ENCODE measurements at regions not wholly inside any gene's neighbourhood (a gene's known extent, or its start where the extent isn't known, plus 50 kb on each side); places are given as distances from the start of the nearest gene placed in this dataset.
A peak's percentile ranks its signal among the peaks of the same experiment; 100 is the strongest.

GRCh38 chr9:78783743-78784142 lies 486.8 kb downstream of the PSAT1 start:
- no peak overlapping the region for H3K4me2 ChIP-seq (ENCODE audit: low read length, poor library complexity, severe bottlenecking)
- H3K36me3 ChIP-seq (ENCODE audit: control insufficient read depth in 1 of 2, insufficient read depth in 2 of 2, low read depth in 1 of 2, low read length in 2 of 2) = no peaks in the 10 kb centered on the region
- no peak overlapping the region for H2BK5ac ChIP-seq (ENCODE audit: low read depth, low read length, poor library complexity, severe bottlenecking)
- H2AFZ ChIP-seq (ENCODE audit: low read depth, low read length) = no peak overlapping the region
- H3K27me3 ChIP-seq (ENCODE audit: control insufficient read depth in 1 of 2, insufficient read depth in 1 of 2, low read length in 2 of 2) = no peaks in the 10 kb centered on the region
- H3K4ac ChIP-seq (ENCODE audit: low read depth in 1 of 2, low read length in 2 of 2) = no peak overlapping the region
- H3K4me1 ChIP-seq (ENCODE audit: control insufficient read depth, insufficient read depth, low read depth, low read length) = peaks cover 3% of the 10 kb centered on the region
- no peak overlapping the region for H2BK120ac ChIP-seq (ENCODE audit: low read depth, low read length)
- no peak overlapping the region for H4K91ac ChIP-seq (ENCODE audit: low read length)
- no peak overlapping the region for H3K18ac ChIP-seq (ENCODE audit: low read depth in 1 of 2, low read length in 2 of 2)
- H3K79me1 ChIP-seq (replicated peaks; ENCODE audit: low read length, poor library complexity, severe bottlenecking) = no peaks in the 10 kb centered on the region
- no peak overlapping the region for H3K23ac ChIP-seq (ENCODE audit: low read length in 2 of 2)
- no peak overlapping the region for H3K4me3 ChIP-seq (ENCODE audit: insufficient read depth in 1 of 2, low read depth in 1 of 2, low read length in 2 of 2)
- DNase-seq = no peak
- no peak overlapping the region for H2BK12ac ChIP-seq (ENCODE audit: low read length in 2 of 2)
- no peak overlapping the region for H3K9ac ChIP-seq (ENCODE audit: low read length)
- H3K27ac ChIP-seq (ENCODE audit: low read length, poor library complexity, severe bottlenecking) = no peak overlapping the region
- H2BK15ac ChIP-seq (ENCODE audit: low read depth, poor library complexity, severe bottlenecking) = no peak overlapping the region
- H3K14ac ChIP-seq (ENCODE audit: low read length in 2 of 2) = no peak overlapping the region
- no peaks in the 10 kb centered on the region for H3K9me3 ChIP-seq (ENCODE audit: control insufficient read depth, low read length)
- H2AK5ac ChIP-seq (ENCODE audit: low read length, severe bottlenecking) = no peak overlapping the region
- no peak overlapping the region for H4K8ac ChIP-seq (ENCODE audit: low read length)

GRCh38 chr9:78786794-78787193 lies 489.9 kb downstream of the PSAT1 start:
- Histone ChIP-seq H2BK12ac (ENCODE audit: low read length in 2 of 2) (no peak overlapping the region), H3K4me2 (ENCODE audit: low read length, poor library complexity, severe bottlenecking) (no peak overlapping the region), H2BK120ac (ENCODE audit: low read depth, low read length) (no peak overlapping the region), H2AK5ac (ENCODE audit: low read length, severe bottlenecking) (no peak overlapping the region), H3K4me3 (ENCODE audit: insufficient read depth in 1 of 2, low read depth in 1 of 2, low read length in 2 of 2) (no peak overlapping the region), H3K4ac (ENCODE audit: low read depth in 1 of 2, low read length in 2 of 2) (peak overlapping the region in 1 of 2 experiments; percentile 35), H3K9me3 (ENCODE audit: control insufficient read depth, low read length) (peaks cover 6% of the 10 kb centered on the region), H2BK5ac (ENCODE audit: low read depth, low read length, poor library complexity, severe bottlenecking) (no peak overlapping the region), H3K14ac (ENCODE audit: low read length in 2 of 2) (no peak overlapping the region), H3K9ac (ENCODE audit: low read length) (no peak overlapping the region), H3K79me1 (replicated peaks; ENCODE audit: low read length, poor library complexity, severe bottlenecking) (no peaks in the 10 kb centered on the region), H3K18ac (ENCODE audit: low read depth in 1 of 2, low read length in 2 of 2) (no peak overlapping the region), H3K23ac (ENCODE audit: low read length in 2 of 2) (no peak overlapping the region), H3K27me3 (ENCODE audit: control insufficient read depth in 1 of 2, insufficient read depth in 1 of 2, low read length in 2 of 2) (no peaks in the 10 kb centered on the region), H4K91ac (ENCODE audit: low read length) (no peak overlapping the region), H2AFZ (ENCODE audit: low read depth, low read length) (no peak overlapping the region), H2BK15ac (ENCODE audit: low read depth, poor library complexity, severe bottlenecking) (no peak overlapping the region), H4K8ac (ENCODE audit: low read length) (peak overlapping the region; percentile 59), H3K4me1 (ENCODE audit: control insufficient read depth, insufficient read depth, low read depth, low read length) (peaks cover 1% of the 10 kb centered on the region), H3K36me3 (ENCODE audit: control insufficient read depth in 1 of 2, insufficient read depth in 2 of 2, low read depth in 1 of 2, low read length in 2 of 2) (no peaks in the 10 kb centered on the region), H3K27ac (ENCODE audit: low read length, poor library complexity, severe bottlenecking) (no peak overlapping the region)
- 9% methylated on average over 2 of the region's 3 CpGs for WGBS
- DNase-seq = peak; percentile 51

GRCh38 chr9:78788101-78788500 lies 491.2 kb downstream of the PSAT1 start:
- Histone ChIP-seq H2BK5ac (ENCODE audit: low read depth, low read length, poor library complexity, severe bottlenecking) (no peak overlapping the region), H3K23ac (ENCODE audit: low read length in 2 of 2) (no peak overlapping the region), H3K4me1 (ENCODE audit: control insufficient read depth, insufficient read depth, low read depth, low read length) (peaks cover 1% of the 10 kb centered on the region), H3K27ac (ENCODE audit: low read length, poor library complexity, severe bottlenecking) (no peak overlapping the region), H3K27me3 (ENCODE audit: control insufficient read depth in 1 of 2, insufficient read depth in 1 of 2, low read length in 2 of 2) (no peaks in the 10 kb centered on the region), H2AK5ac (ENCODE audit: low read length, severe bottlenecking) (no peak overlapping the region), H3K9ac (ENCODE audit: low read length) (no peak overlapping the region), H2BK15ac (ENCODE audit: low read depth, poor library complexity, severe bottlenecking) (no peak overlapping the region), H3K18ac (ENCODE audit: low read depth in 1 of 2, low read length in 2 of 2) (no peak overlapping the region), H2AFZ (ENCODE audit: low read depth, low read length) (no peak overlapping the region), H3K9me3 (ENCODE audit: control insufficient read depth, low read length) (peaks cover 6% of the 10 kb centered on the region), H3K79me1 (replicated peaks; ENCODE audit: low read length, poor library complexity, severe bottlenecking) (no peaks in the 10 kb centered on the region), H3K14ac (ENCODE audit: low read length in 2 of 2) (no peak overlapping the region), H4K8ac (ENCODE audit: low read length) (no peak overlapping the region), H2BK12ac (ENCODE audit: low read length in 2 of 2) (no peak overlapping the region), H3K4me3 (ENCODE audit: insufficient read depth in 1 of 2, low read depth in 1 of 2, low read length in 2 of 2) (no peak overlapping the region), H3K4me2 (ENCODE audit: low read length, poor library complexity, severe bottlenecking) (no peak overlapping the region), H2BK120ac (ENCODE audit: low read depth, low read length) (no peak overlapping the region), H3K4ac (ENCODE audit: low read depth in 1 of 2, low read length in 2 of 2) (no peak overlapping the region), H3K36me3 (ENCODE audit: control insufficient read depth in 1 of 2, insufficient read depth in 2 of 2, low read depth in 1 of 2, low read length in 2 of 2) (no peaks in the 10 kb centered on the region), H4K91ac (ENCODE audit: low read length) (no peak overlapping the region)
- peak; percentile 7 for DNase-seq

- Histone ChIP-seq H3K79me1 (replicated peaks; ENCODE audit: low read length, poor library complexity, severe bottlenecking) (no peaks in the 10 kb centered on the region), H3K23ac (ENCODE audit: low read length in 2 of 2) (no peak overlapping the region), H2BK12ac (ENCODE audit: low read length in 2 of 2) (no peak overlapping the region), H2AFZ (ENCODE audit: low read depth, low read length) (no peak overlapping the region), H3K36me3 (ENCODE audit: control insufficient read depth in 1 of 2, insufficient read depth in 2 of 2, low read depth in 1 of 2, low read length in 2 of 2) (no peaks in the 10 kb centered on the region), H2BK15ac (ENCODE audit: low read depth, poor library complexity, severe bottlenecking) (no peak overlapping the region), H3K18ac (ENCODE audit: low read depth in 1 of 2, low read length in 2 of 2) (no peak overlapping the region), H3K4ac (ENCODE audit: low read depth in 1 of 2, low read length in 2 of 2) (no peak overlapping the region), H4K91ac (ENCODE audit: low read length) (no peak overlapping the region), H2BK5ac (ENCODE audit: low read depth, low read length, poor library complexity, severe bottlenecking) (no peak overlapping the region), H2AK5ac (ENCODE audit: low read length, severe bottlenecking) (no peak overlapping the region), H4K8ac (ENCODE audit: low read length) (no peak overlapping the region), H3K14ac (ENCODE audit: low read length in 2 of 2) (no peak overlapping the region), H3K4me2 (ENCODE audit: low read length, poor library complexity, severe bottlenecking) (no peak overlapping the region), H3K27ac (ENCODE audit: low read length, poor library complexity, severe bottlenecking) (no peak overlapping the region), H3K27me3 (ENCODE audit: control insufficient read depth in 1 of 2, insufficient read depth in 1 of 2, low read length in 2 of 2) (no peaks in the 10 kb centered on the region), H2BK120ac (ENCODE audit: low read depth, low read length) (no peak overlapping the region), H3K4me3 (ENCODE audit: insufficient read depth in 1 of 2, low read depth in 1 of 2, low read length in 2 of 2) (no peak overlapping the region), H3K9me3 (ENCODE audit: control insufficient read depth, low read length) (peaks cover 6% of the 10 kb centered on the region), H3K4me1 (ENCODE audit: control insufficient read depth, insufficient read depth, low read depth, low read length) (no peaks in the 10 kb centered on the region), H3K9ac (ENCODE audit: low read length) (no peak overlapping the region)
- 100% methylated on average over 1 of the region's 2 CpGs for WGBS
- DNase-seq = no peak
These were observed 494.9 kb downstream of the PSAT1 start for GRCh38 chr9:78791779-78792178.
